B cell (primary cell): ENCODE measurements at regions not wholly inside any gene's neighbourhood (a gene's known extent, or its start where the extent isn't known, plus 50 kb on each side); places are given as distances from the start of the nearest gene placed in this dataset.

Source experiments
- ATAC-seq: fragments of 200-7000 bp; cut with Tn5 transposase; one replicate; pipeline ENCODE4 v1.10.0; 2021; ENCODE audit warnings: low read depth, mild to moderate bottlenecking, moderate number of reproducible peaks, moderate library complexity
- CTCF ChIA-PET: fragments of 350-600 bp; sonication (Branson Sonifier 250); formaldehyde crosslinking; loops from one replicate; lab custom pipeline; 2021; ENCODE audit warnings: antibody characterized with exemption, inconsistent platforms; lab: Charles Lee
- POLR2A ChIA-PET: fragments of 350-600 bp; sonication (Branson Sonifier 250); formaldehyde crosslinking; loops from one replicate; lab custom pipeline; 2021; ENCODE audit warnings: antibody characterized with exemption; lab: Charles Lee
- DNase-seq: peaks from one replicate; pipeline ENCODE4 v3.0.0; 2013
- H2AFZ ChIP-seq: 2 replicates; pipeline ENCODE4 v1.6.1; 2012; ENCODE audit warnings: mild to moderate bottlenecking, low read depth, low read length; ENCODE audit not compliant: insufficient read depth, poor library complexity, severe bottlenecking
- H3K27ac ChIP-seq, 2 donors: 1 replicate in 1 of 2; 2 replicates in 1 of 2; pipeline ENCODE4 v1.5.1; 2012 to 2013; ENCODE audit warnings: low read length in 2 of 2, mild to moderate bottlenecking in 2 of 2, moderate library complexity in 1 of 2
- H3K27me3 ChIP-seq, 4 experiments: fragments of 200-600 bp in 1 of 4; sonication (generic) in 1 of 4; replicated peaks in 1 of 4; 1 replicate in 2 of 4; 2 replicates in 2 of 4; pipeline versions ENCODE4 v1.6.1 to v1.7.0; 2013 to 2016; ENCODE audit warnings: low read length in 3 of 4, mild to moderate bottlenecking in 2 of 4, mixed read lengths in 1 of 4, moderate library complexity in 1 of 4; ENCODE audit not compliant: insufficient read depth in 4 of 4, control insufficient read depth in 3 of 4; ENCODE audit errors: control extremely low read depth in 1 of 4
- H3K36me3 ChIP-seq, 2 experiments: replicated peaks in 1 of 2; 1 replicate in 1 of 2; 2 replicates in 1 of 2; pipeline versions ENCODE4 v1.6.1 to v1.7.1; 2013; ENCODE audit warnings: low read length in 1 of 2; ENCODE audit not compliant: insufficient read depth in 2 of 2, control insufficient read depth in 1 of 2; ENCODE audit errors: control extremely low read depth in 1 of 2, extremely low read depth in 1 of 2
- H3K4me1 ChIP-seq, 2 donors: fragments of 200-600 bp in 1 of 2; sonication (generic) in 1 of 2; 1 replicate in 1 of 2; 2 replicates in 1 of 2; pipeline versions ENCODE4 v1.5.1 to v1.6.1; 2013 to 2017; ENCODE audit warnings: low read length in 2 of 2; ENCODE audit not compliant: control insufficient read depth in 2 of 2, insufficient read depth in 2 of 2
- H3K4me2 ChIP-seq: replicated peaks from 2 replicates; pipeline ENCODE3; 2012; ENCODE audit warnings: mild to moderate bottlenecking, low read depth, low read length; ENCODE audit not compliant: poor library complexity, severe bottlenecking
- H3K4me3 ChIP-seq, 5 experiments: fragments of 200-600 bp in 1 of 5; sonication (generic) in 1 of 5; 1 replicate in 3 of 5; 2 replicates in 2 of 5; pipeline versions ENCODE4 v1.5.1 to v1.7.0; 2011 to 2016; ENCODE audit warnings: low read length in 4 of 5, mild to moderate bottlenecking in 4 of 5, low read depth in 2 of 5, control low read depth in 1 of 5, moderate library complexity in 1 of 5; ENCODE audit not compliant: insufficient read depth in 1 of 5; ENCODE audit errors: control extremely low read depth in 1 of 5, extremely low read depth in 1 of 5
- H3K79me2 ChIP-seq: fragments of 200-600 bp; sonication (generic); one replicate; pipeline ENCODE4 v1.6.0; 2016; ENCODE audit warnings: low read length; ENCODE audit not compliant: control insufficient read depth, insufficient read depth
- H3K9ac ChIP-seq: fragments of 200-600 bp; sonication (generic); 2 replicates; pipeline ENCODE4 v1.6.1; 2017; ENCODE audit warnings: mild to moderate bottlenecking, low read length, moderate library complexity
- H3K9me3 ChIP-seq, 3 donors: one replicate each; pipeline versions ENCODE4 v1.6.1 to v1.7.1; 2013; ENCODE audit warnings: low read length in 2 of 3; ENCODE audit not compliant: control insufficient read depth in 2 of 3, insufficient read depth in 1 of 3; ENCODE audit errors: control extremely low read depth in 1 of 3
- H4K20me1 ChIP-seq: 2 replicates; pipeline ENCODE4 v1.6.0; 2012; ENCODE audit warnings: mild to moderate bottlenecking, low read length; ENCODE audit not compliant: insufficient read depth, control insufficient read depth, poor library complexity, severe bottlenecking
- H3K27ac Mint-ChIP-seq: one replicate; pipeline ENCODE4 v1.8.0; 2021; ENCODE audit warnings: mixed read lengths
- H3K27me3 Mint-ChIP-seq: one replicate; pipeline ENCODE4 v1.8.0; 2021; ENCODE audit warnings: mixed read lengths
- H3K4me1 Mint-ChIP-seq: one replicate; pipeline ENCODE4 v1.8.0; 2021; ENCODE audit warnings: mixed read lengths
- H3K4me3 Mint-ChIP-seq: one replicate; pipeline ENCODE4 v1.8.0; 2021; ENCODE audit warnings: mixed read lengths
- H3K9me3 Mint-ChIP-seq: one replicate; pipeline ENCODE4 v1.8.0; 2022; ENCODE audit warnings: mixed read lengths; ENCODE audit not compliant: insufficient read depth
- EZH2 ChIP-seq: IDR thresholded peaks from 2 replicates; pipeline ENCODE4 v1.6.1; 2012; ENCODE audit warnings: borderline replicate concordance, low read depth, mild to moderate bottlenecking, moderate library complexity, low read length; ENCODE audit not compliant: insufficient read depth, poor library complexity, severe bottlenecking
- WGBS: methylation state at CpG from one replicate; pipeline ENCODE4 v1.1.5; 2013; ENCODE audit warnings: missing lambda C conversion rate; ENCODE audit not compliant: insufficient coverage; 5-methylcytosine and 5-hydroxymethylcytosine counted together
- intact Hi-C: fragments of 100-400 bp; cut with micrococcal nuclease; formaldehyde crosslinking; loops from one replicate; pipeline ENCODE4 v1.10.0; 2022
- TF ChIP-seq, protein P1 (sequence below): fragments of 200-600 bp; IDR thresholded peaks from one replicate; pipeline ENCODE4 v1.8.0; 2022; ENCODE audit warnings: antibody characterized with exemption, mild to moderate bottlenecking

DNA sequence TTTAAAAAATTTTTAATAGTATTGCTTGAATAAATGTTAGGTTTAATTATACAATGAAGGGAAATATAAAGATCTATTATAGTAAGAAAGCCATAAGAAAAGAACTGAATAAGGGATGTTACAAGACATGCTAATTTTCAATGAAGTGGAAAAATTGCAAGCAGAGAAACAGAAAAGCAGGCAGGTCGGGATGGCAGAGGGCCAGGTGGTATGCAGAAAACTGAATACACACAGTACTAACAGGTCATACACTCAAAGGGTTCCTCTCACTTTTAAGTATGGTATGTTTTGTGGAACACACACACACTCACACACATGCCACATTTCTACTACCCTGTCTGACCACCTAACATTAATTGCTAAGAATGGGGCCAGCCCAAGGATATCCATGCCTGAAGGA is 76.7 kb upstream of the DTNA start:
- Mint-ChIP-seq H3K4me1 (no peaks in the 10 kb centered on the region), H3K9me3 (no peaks in the 10 kb centered on the region), H3K4me3 (no peak overlapping the region), H3K27ac (no peak overlapping the region), H3K27me3 (no peaks in the 10 kb centered on the region)
- no peaks in the 10 kb centered on the region for H4K20me1 ChIP-seq
- DNase-seq (no peak), ATAC-seq (no peak)
- H3K9me3 ChIP-seq: no peaks in the 10 kb centered on the region
- no CpG with 5 or more reads among the region's 1 CpG for WGBS
- POLR2A ChIA-PET: no interaction called here
- no peaks in the 10 kb centered on the region for H3K4me1 ChIP-seq
- H3K27ac ChIP-seq: no peak overlapping the region
- intact Hi-C loops: no loop called here
- H3K27me3 ChIP-seq: no peaks in the 10 kb centered on the region
- no peaks in the 10 kb centered on the region for H3K36me3 ChIP-seq
- H3K4me2 ChIP-seq: no peak overlapping the region
- no peaks in the 10 kb centered on the region for H3K79me2 ChIP-seq
- H2AFZ ChIP-seq: no peak overlapping the region
- TF ChIP-seq, protein P1, sequence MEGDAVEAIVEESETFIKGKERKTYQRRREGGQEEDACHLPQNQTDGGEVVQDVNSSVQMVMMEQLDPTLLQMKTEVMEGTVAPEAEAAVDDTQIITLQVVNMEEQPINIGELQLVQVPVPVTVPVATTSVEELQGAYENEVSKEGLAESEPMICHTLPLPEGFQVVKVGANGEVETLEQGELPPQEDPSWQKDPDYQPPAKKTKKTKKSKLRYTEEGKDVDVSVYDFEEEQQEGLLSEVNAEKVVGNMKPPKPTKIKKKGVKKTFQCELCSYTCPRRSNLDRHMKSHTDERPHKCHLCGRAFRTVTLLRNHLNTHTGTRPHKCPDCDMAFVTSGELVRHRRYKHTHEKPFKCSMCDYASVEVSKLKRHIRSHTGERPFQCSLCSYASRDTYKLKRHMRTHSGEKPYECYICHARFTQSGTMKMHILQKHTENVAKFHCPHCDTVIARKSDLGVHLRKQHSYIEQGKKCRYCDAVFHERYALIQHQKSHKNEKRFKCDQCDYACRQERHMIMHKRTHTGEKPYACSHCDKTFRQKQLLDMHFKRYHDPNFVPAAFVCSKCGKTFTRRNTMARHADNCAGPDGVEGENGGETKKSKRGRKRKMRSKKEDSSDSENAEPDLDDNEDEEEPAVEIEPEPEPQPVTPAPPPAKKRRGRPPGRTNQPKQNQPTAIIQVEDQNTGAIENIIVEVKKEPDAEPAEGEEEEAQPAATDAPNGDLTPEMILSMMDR: no peak
- TF ChIP-seq EZH2: no peak
- no peak overlapping the region for H3K4me3 ChIP-seq
- H3K9ac ChIP-seq: no peak overlapping the region
- CTCF ChIA-PET: no interaction called here

DNA sequence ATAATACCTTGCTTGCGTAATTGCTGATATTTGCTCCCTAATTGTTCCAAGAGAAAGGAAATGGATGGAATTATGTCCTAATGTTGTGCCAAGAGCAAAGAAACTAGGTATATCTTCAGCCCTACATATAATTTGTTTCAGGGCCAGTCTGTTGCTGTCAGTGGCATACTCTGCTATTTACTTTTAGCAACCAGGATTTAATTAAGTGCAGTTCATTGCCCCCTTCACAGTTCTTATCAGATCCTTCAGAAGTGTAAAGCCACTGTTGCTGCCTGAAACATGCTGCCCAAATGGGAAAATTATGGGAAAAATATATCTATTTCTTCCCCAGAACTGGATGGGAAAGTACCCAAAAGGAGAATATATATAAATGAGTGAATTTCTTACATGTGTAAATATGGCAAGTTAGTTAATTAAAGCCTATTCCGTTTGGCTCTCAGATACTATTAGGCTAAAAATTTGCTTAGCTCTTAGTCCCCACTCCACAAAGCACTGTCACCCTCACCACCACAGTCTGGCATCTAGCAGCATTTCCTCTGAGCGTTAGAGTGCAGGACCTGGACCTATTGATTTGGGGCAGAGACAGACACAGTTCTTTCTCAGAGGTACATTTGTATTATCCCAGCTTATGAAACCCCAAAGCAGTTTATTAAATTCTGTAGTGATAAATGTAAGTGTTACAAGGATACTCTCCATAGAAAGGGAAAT is 72.8 kb upstream of the DTNA start:
- no peak overlapping the region for H3K9ac ChIP-seq
- no peak for ATAC-seq
- Mint-ChIP-seq H3K4me3 (no peak overlapping the region), H3K4me1 (no peaks in the 10 kb centered on the region), H3K27me3 (no peaks in the 10 kb centered on the region), H3K27ac (no peak overlapping the region), H3K9me3 (no peaks in the 10 kb centered on the region)
- no peak overlapping the region for H3K4me2 ChIP-seq
- no CpG with 5 or more reads among the region's 3 CpGs for WGBS
- no peaks in the 10 kb centered on the region for H4K20me1 ChIP-seq
- H3K27me3 ChIP-seq: no peaks in the 10 kb centered on the region
- DNase-seq: no peak
- intact Hi-C loops: no loop called here
- no peaks in the 10 kb centered on the region for H3K36me3 ChIP-seq
- TF ChIP-seq, protein P1: no peak
- no peak for TF ChIP-seq EZH2
- no peaks in the 10 kb centered on the region for H3K9me3 ChIP-seq
- ChIA-PET POLR2A (no interaction called here), CTCF (no interaction called here)
- no peaks in the 10 kb centered on the region for H3K79me2 ChIP-seq
- no peak overlapping the region for H3K4me3 ChIP-seq
- no peak overlapping the region for H2AFZ ChIP-seq
- no peaks in the 10 kb centered on the region for H3K4me1 ChIP-seq
- H3K27ac ChIP-seq: no peak overlapping the region
